Activated effector memory CD4-positive, alpha-beta T cell treated with Interleukin-2 at 50 U/mL for 16 hours (primary cell): ENCODE measurements at regions not wholly inside any gene's neighbourhood (a gene's known extent, or its start where the extent isn't known, plus 50 kb on each side); places are given as distances from the start of the nearest gene placed in this dataset.

Experiments used
- DNase-seq: peaks from one replicate; pipeline ENCODE4 v3.0.0-alpha.2; 2020

- no peak for DNase-seq
Observed at GRCh38 chr7:114755856-114756255, 166.0 kb upstream of the MDFIC start.

- DNase-seq = no peak
Observed at GRCh38 chr7:114758661-114759227, 163.2 kb upstream of the MDFIC start.

- no peak for DNase-seq
Observed at GRCh38 chr7:114759347-114760062, 162.4 kb upstream of the MDFIC start.

GRCh38 chr7:114760477-114760876 is 161.4 kb upstream of the MDFIC start:
- no peak for DNase-seq

GRCh38 chr7:114761973-114762372 is 159.9 kb upstream of the MDFIC start:
- DNase-seq = no peak

- no peak for DNase-seq
Observed at GRCh38 chr7:114765331-114766040, 156.4 kb upstream of the MDFIC start.

GRCh38 chr7:114766041-114766356 is 155.9 kb upstream of the MDFIC start:
- DNase-seq = no peak

- DNase-seq = no peak
Observed at GRCh38 chr7:114777288-114777687, 144.6 kb upstream of the MDFIC start.

GRCh38 chr7:114783508-114783907 is 138.4 kb upstream of the MDFIC start:
- DNase-seq = no peak

- DNase-seq = no peak
Observed at GRCh38 chr7:114784177-114784576, 137.7 kb upstream of the MDFIC start.

- DNase-seq = no peak
Observed at GRCh38 chr7:114784746-114785145, 137.1 kb upstream of the MDFIC start.

GRCh38 chr7:114785496-114785895 is 136.4 kb upstream of the MDFIC start:
- no peak for DNase-seq

- no peak for DNase-seq
Observed at GRCh38 chr7:114786455-114786854, 135.4 kb upstream of the MDFIC start.

- no peak for DNase-seq
Observed at GRCh38 chr7:114787556-114787955, 134.3 kb upstream of the MDFIC start.

GRCh38 chr7:114788706-114789105 is 133.2 kb upstream of the MDFIC start:
- no peak for DNase-seq

- no peak for DNase-seq
Observed at GRCh38 chr7:114789161-114789560, 132.7 kb upstream of the MDFIC start.

- no peak for DNase-seq
Observed at GRCh38 chr7:114789871-114790311, 132.0 kb upstream of the MDFIC start.

- DNase-seq = no peak
Observed at GRCh38 chr7:114790521-114790920, 131.4 kb upstream of the MDFIC start.

GRCh38 chr7:114791771-114792170 is 130.1 kb upstream of the MDFIC start:
- no peak for DNase-seq

GRCh38 chr7:114793155-114793845 is 128.6 kb upstream of the MDFIC start:
- DNase-seq = no peak

- no peak for DNase-seq
Observed at GRCh38 chr7:114795475-114795874, 126.4 kb upstream of the MDFIC start.

GRCh38 chr7:114799628-114800028 is 122.3 kb upstream of the MDFIC start:
- no peak for DNase-seq

- DNase-seq = no peak
Observed at GRCh38 chr7:114802632-114803031, 119.3 kb upstream of the MDFIC start.
